ENCODE measurements at regions not wholly inside any gene's neighbourhood (a gene's known extent, or its start where the extent isn't known, plus 50 kb on each side); places are given as distances from the start of the nearest gene placed in this dataset.

- DNase-seq = no peak
Observed at GRCh38 chr19:30314056-30314804, 58.0 kb upstream of the ZNF536 start.

GRCh38 chr19:30314805-30315155, 57.4 kb upstream of the ZNF536 start:
- no peak for DNase-seq

GRCh38 chr19:30315159-30315558, 57.0 kb upstream of the ZNF536 start:
- DNase-seq = no peak

- no peak for DNase-seq
Observed at GRCh38 chr19:30316000-30316491, 56.1 kb upstream of the ZNF536 start.

GRCh38 chr19:30316560-30317106, 55.6 kb upstream of the ZNF536 start:
- DNase-seq = no peak

- no peak for DNase-seq
Observed at GRCh38 chr19:30317403-30317802, 54.8 kb upstream of the ZNF536 start.

- no peak for DNase-seq
Observed at GRCh38 chr19:30318261-30318660, 53.9 kb upstream of the ZNF536 start.

- DNase-seq = no peak
Observed at GRCh38 chr19:30318936-30319335, 53.2 kb upstream of the ZNF536 start.

GRCh38 chr19:30319411-30319810, 52.8 kb upstream of the ZNF536 start:
- no peak for DNase-seq

GRCh38 chr19:30319876-30320275, 52.3 kb upstream of the ZNF536 start:
- DNase-seq = no peak

GRCh38 chr19:30320466-30320865, 51.7 kb upstream of the ZNF536 start:
- DNase-seq = no peak

- no peak for DNase-seq
Observed at GRCh38 chr19:30320916-30321315, 51.3 kb upstream of the ZNF536 start.

All from SHP77 treated with DMSO at 0.1 percent for 48 hours (cell line).